ENCODE measurements at regions not wholly inside any gene's neighbourhood (a gene's known extent, or its start where the extent isn't known, plus 50 kb on each side); places are given as distances from the start of the nearest gene placed in this dataset.

- Histone ChIP-seq H3K27ac (ENCODE audit: low read depth, low read length) (no peak overlapping the region), H3K79me2 (ENCODE audit: insufficient read depth, low read length) (no peaks in the 10 kb centered on the region), H2AFZ (ENCODE audit: low read depth, low read length) (no peak overlapping the region), H3K27me3 (ENCODE audit: insufficient read depth, low read length) (no peaks in the 10 kb centered on the region), H3K36me3 (ENCODE audit: insufficient read depth, low read length) (no peaks in the 10 kb centered on the region), H3K4me2 (ENCODE audit: low read length) (no peak overlapping the region), H3K9ac (ENCODE audit: low read length) (no peak overlapping the region), H3K4me1 (ENCODE audit: insufficient read depth, low read length) (peaks cover 15% of the 10 kb centered on the region), H4K20me1 (ENCODE audit: insufficient read depth, low read length) (no peaks in the 10 kb centered on the region), H3K4me3 (ENCODE audit: insufficient read depth, low read depth, low read length) (no peak overlapping the region), H3K9me3 (ENCODE audit: insufficient read depth, low read depth, low read length) (no peaks in the 10 kb centered on the region)
- DNase-seq (ENCODE audit: low read depth) (no peak), FAIRE-seq (no peak)
- Mint-ChIP-seq H3K27me3 (ENCODE audit: low read depth, unreplicated experiment) (peaks cover 20% of the 10 kb centered on the region), H3K4me1 (ENCODE audit: low read depth, unreplicated experiment) (peaks cover 7% of the 10 kb centered on the region), H3K9me3 (ENCODE audit: unreplicated experiment) (no peaks in the 10 kb centered on the region), H3K4me3 (ENCODE audit: unreplicated experiment) (peak overlapping the region; percentile 36), H3K27ac (ENCODE audit: unreplicated experiment) (no peak overlapping the region), H3K36me3 (ENCODE audit: low read depth, unreplicated experiment) (peaks cover 3% of the 10 kb centered on the region)
- TF ChIP-seq EZH2 (IDR thresholded peaks at IDR 0.05; ENCODE audit: insufficient read depth, low read length), result no peak
Observed at GRCh38 chr2:46839045-46839444, 76.6 kb downstream of the MCFD2 start.

DNA sequence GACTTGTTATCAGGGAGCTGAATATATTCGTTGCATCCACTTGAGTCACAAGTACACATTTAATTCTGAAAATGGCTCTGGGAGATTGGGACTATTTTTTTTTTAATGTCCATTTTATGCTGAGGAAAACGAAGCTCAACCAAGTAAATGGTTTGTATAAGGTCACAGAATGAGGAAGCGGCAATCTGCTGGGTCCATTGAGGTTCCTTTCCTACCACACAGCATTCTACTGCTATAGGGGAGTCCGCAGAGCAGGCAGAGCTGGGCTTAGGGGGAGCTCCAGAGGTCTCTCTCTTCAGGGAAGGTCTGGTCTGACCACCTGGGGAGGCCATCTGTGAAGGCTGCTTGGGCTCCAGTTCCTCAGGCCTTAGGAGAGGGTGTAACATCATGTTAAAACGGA, 77.9 kb downstream of the MCFD2 start:
- Mint-ChIP-seq H3K36me3 (ENCODE audit: low read depth, unreplicated experiment) (peaks cover 3% of the 10 kb centered on the region), H3K4me1 (ENCODE audit: low read depth, unreplicated experiment) (peaks cover 5% of the 10 kb centered on the region)

GRCh38 chr2:46837112-46837454, 78.5 kb downstream of the MCFD2 start:
- FAIRE-seq, result no peak
- Mint-ChIP-seq H3K4me1 (ENCODE audit: low read depth, unreplicated experiment) (peaks cover 5% of the 10 kb centered on the region), H3K27me3 (ENCODE audit: low read depth, unreplicated experiment) (peaks cover 13% of the 10 kb centered on the region), H3K4me3 (ENCODE audit: unreplicated experiment) (no peak overlapping the region), H3K9me3 (ENCODE audit: unreplicated experiment) (peaks cover 8% of the 10 kb centered on the region), H3K36me3 (ENCODE audit: low read depth, unreplicated experiment) (peaks cover 3% of the 10 kb centered on the region), H3K27ac (ENCODE audit: unreplicated experiment) (no peak overlapping the region)
- H3K27ac ChIP-seq (ENCODE audit: low read depth, low read length), result no peak overlapping the region
- no peaks in the 10 kb centered on the region for H3K27me3 ChIP-seq (ENCODE audit: insufficient read depth, low read length)
- TF ChIP-seq EZH2 (IDR thresholded peaks at IDR 0.05; ENCODE audit: insufficient read depth, low read length), result no peak
- TF ChIP-seq, protein P1, sequence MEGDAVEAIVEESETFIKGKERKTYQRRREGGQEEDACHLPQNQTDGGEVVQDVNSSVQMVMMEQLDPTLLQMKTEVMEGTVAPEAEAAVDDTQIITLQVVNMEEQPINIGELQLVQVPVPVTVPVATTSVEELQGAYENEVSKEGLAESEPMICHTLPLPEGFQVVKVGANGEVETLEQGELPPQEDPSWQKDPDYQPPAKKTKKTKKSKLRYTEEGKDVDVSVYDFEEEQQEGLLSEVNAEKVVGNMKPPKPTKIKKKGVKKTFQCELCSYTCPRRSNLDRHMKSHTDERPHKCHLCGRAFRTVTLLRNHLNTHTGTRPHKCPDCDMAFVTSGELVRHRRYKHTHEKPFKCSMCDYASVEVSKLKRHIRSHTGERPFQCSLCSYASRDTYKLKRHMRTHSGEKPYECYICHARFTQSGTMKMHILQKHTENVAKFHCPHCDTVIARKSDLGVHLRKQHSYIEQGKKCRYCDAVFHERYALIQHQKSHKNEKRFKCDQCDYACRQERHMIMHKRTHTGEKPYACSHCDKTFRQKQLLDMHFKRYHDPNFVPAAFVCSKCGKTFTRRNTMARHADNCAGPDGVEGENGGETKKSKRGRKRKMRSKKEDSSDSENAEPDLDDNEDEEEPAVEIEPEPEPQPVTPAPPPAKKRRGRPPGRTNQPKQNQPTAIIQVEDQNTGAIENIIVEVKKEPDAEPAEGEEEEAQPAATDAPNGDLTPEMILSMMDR (IDR thresholded peaks at IDR 0.05; ENCODE audit: insufficient read depth, low read depth, low read length), result no peak
- H2AFZ ChIP-seq (ENCODE audit: low read depth, low read length), result no peak overlapping the region
- peaks cover 15% of the 10 kb centered on the region for H3K4me1 ChIP-seq (ENCODE audit: insufficient read depth, low read length)
- no peaks in the 10 kb centered on the region for H3K36me3 ChIP-seq (ENCODE audit: insufficient read depth, low read length)
- H3K79me2 ChIP-seq (ENCODE audit: insufficient read depth, low read length), result no peaks in the 10 kb centered on the region
- H3K9me3 ChIP-seq (ENCODE audit: insufficient read depth, low read depth, low read length), result no peaks in the 10 kb centered on the region
- H3K9ac ChIP-seq (ENCODE audit: low read length), result no peak overlapping the region
- H4K20me1 ChIP-seq (ENCODE audit: insufficient read depth, low read length), result no peaks in the 10 kb centered on the region
- no peak overlapping the region for H3K4me3 ChIP-seq (ENCODE audit: insufficient read depth, low read depth, low read length)
- DNase-seq (ENCODE audit: low read depth), result no peak
- no peak overlapping the region for H3K4me2 ChIP-seq (ENCODE audit: low read length)

More for the DNA sequence above, 77.9 kb downstream of the MCFD2 start:
- Mint-ChIP-seq H3K27me3 (ENCODE audit: low read depth, unreplicated experiment) (peaks cover 16% of the 10 kb centered on the region), H3K9me3 (ENCODE audit: unreplicated experiment) (peaks cover 8% of the 10 kb centered on the region), H3K27ac (ENCODE audit: unreplicated experiment) (no peak overlapping the region), H3K4me3 (ENCODE audit: unreplicated experiment) (no peak overlapping the region)
- no peaks in the 10 kb centered on the region for H3K36me3 ChIP-seq (ENCODE audit: insufficient read depth, low read length)
- no peak overlapping the region for H3K4me2 ChIP-seq (ENCODE audit: low read length)
- no peaks in the 10 kb centered on the region for H3K79me2 ChIP-seq (ENCODE audit: insufficient read depth, low read length)
- no peak overlapping the region for H2AFZ ChIP-seq (ENCODE audit: low read depth, low read length)
- no peak overlapping the region for H3K4me3 ChIP-seq (ENCODE audit: insufficient read depth, low read depth, low read length)
- no peak overlapping the region for H3K9ac ChIP-seq (ENCODE audit: low read length)
- no peak for DNase-seq (ENCODE audit: low read depth)
- H3K4me1 ChIP-seq (ENCODE audit: insufficient read depth, low read length), result peaks cover 15% of the 10 kb centered on the region
- no peak overlapping the region for H3K27ac ChIP-seq (ENCODE audit: low read depth, low read length)
- TF ChIP-seq, protein P1 (IDR thresholded peaks at IDR 0.05; ENCODE audit: insufficient read depth, low read depth, low read length), result no peak
- no peak for TF ChIP-seq EZH2 (IDR thresholded peaks at IDR 0.05; ENCODE audit: insufficient read depth, low read length)
- FAIRE-seq, result no peak
- H4K20me1 ChIP-seq (ENCODE audit: insufficient read depth, low read length), result no peaks in the 10 kb centered on the region
- H3K9me3 ChIP-seq (ENCODE audit: insufficient read depth, low read depth, low read length), result no peaks in the 10 kb centered on the region
- no peaks in the 10 kb centered on the region for H3K27me3 ChIP-seq (ENCODE audit: insufficient read depth, low read length)
